A549 (cell line): ENCODE measurements at regions not wholly inside any gene's neighbourhood (a gene's known extent, or its start where the extent isn't known, plus 50 kb on each side); places are given as distances from the start of the nearest gene placed in this dataset.

Experiments
- ATAC-seq, 2 experiments: fragments of 200-7000 bp in 1 of 2; fragments of >200 bp in 1 of 2; cut with Nextera tagmentation in 1 of 2; cut with Tn5 transposase in 1 of 2; 3 replicates each; pipeline versions ENCODE4 v1.8.0 to v1.9.1; 2018 to 2020; ENCODE audit warnings: mild to moderate bottlenecking in 1 of 2, moderate library complexity in 1 of 2
- CTCF ChIA-PET: fragments of 300-600 bp; sonication (Branson Sonifier 250); formaldehyde crosslinking; extraction: SDS; loops from one replicate; lab custom pipeline; 2021; ENCODE audit warnings: antibody characterized with exemption, inconsistent platforms; lab: Yijun Ruan, JAX
- POLR2A ChIA-PET: fragments of 350-600 bp; formaldehyde crosslinking; extraction: SDS; loops from one replicate; lab custom pipeline; 2021; ENCODE audit warnings: antibody characterized with exemption, inconsistent platforms; lab: Yijun Ruan, JAX
- DNase-seq, 2 experiments: peaks; one replicate each; pipeline versions ENCODE4 v3.0.0 to v3.0.0-alpha.2; 2011 to 2016; ENCODE audit warnings: low read depth in 1 of 2, low spot score in 1 of 2
- FAIRE-seq: peaks from 2 replicates; lab custom pipeline; 2011; peaks lifted over from hg19 to GRCh38; lab: Jason Lieb, UNC
- H3K27ac ChIP-seq, 2 experiments: fragments of >200 bp; sonication (Bioruptor Twin); formaldehyde crosslinking; 3 replicates each; pipeline ENCODE4 v1.5.1; 2016 to 2017
- H3K4me1 ChIP-seq: fragments of >200 bp; sonication (Bioruptor Twin); formaldehyde crosslinking; 3 replicates; pipeline ENCODE4 v1.6.1; 2016
- H3K4me2 ChIP-seq: fragments of >200 bp; sonication (Bioruptor Twin); formaldehyde crosslinking; 3 replicates; pipeline ENCODE4 v1.6.1; 2016
- H3K4me3 ChIP-seq: fragments of >200 bp; sonication (Bioruptor Twin); formaldehyde crosslinking; 3 replicates; pipeline ENCODE4 v1.5.1; 2016
- H3K9me3 ChIP-seq: fragments of >200 bp; sonication (Bioruptor Twin); formaldehyde crosslinking; 3 replicates; pipeline ENCODE4 v1.6.1; 2016
- ATOH8 ChIP-seq: fragments of 250-450 bp; sonication (Bioruptor Pico); IDR thresholded peaks from 2 replicates; pipeline ENCODE4 v1.5.0; 2020; ENCODE audit warnings: low read depth, mild to moderate bottlenecking, moderate library complexity
- BCL3 ChIP-seq: fragments of >200 bp; sonication (Bioruptor Twin); formaldehyde crosslinking; IDR thresholded peaks from 3 replicates; pipeline ENCODE4 v1.6.1; 2016
- BHLHE40 ChIP-seq: IDR thresholded peaks from 2 replicates; pipeline ENCODE4 v1.6.1; 2012; ENCODE audit warnings: low read depth, low read length, inconsistent platforms
- CHD2 ChIP-seq: fragments of 150-350 bp; IDR thresholded peaks from 2 replicates; pipeline ENCODE4 v1.6.1; 2014; ENCODE audit warnings: low read length; ENCODE audit not compliant: partially characterized antibody
- CTCF ChIP-seq: fragments of >200 bp; sonication (Bioruptor Twin); formaldehyde crosslinking; IDR thresholded peaks from 3 replicates; pipeline ENCODE4 v1.5.1; 2016
- EHF ChIP-seq: fragments of 250-450 bp; sonication (Bioruptor Pico); IDR thresholded peaks from 2 replicates; pipeline ENCODE4 v1.5.0; 2020; ENCODE audit warnings: mild to moderate bottlenecking
- EHMT2 ChIP-seq: fragments of 200-600 bp; sonication (generic); IDR thresholded peaks from 2 replicates; pipeline ENCODE4 v1.6.1; 2016; ENCODE audit warnings: antibody characterized with exemption, low read depth, mild to moderate bottlenecking, moderate library complexity
- HDAC2 ChIP-seq: fragments of 200-600 bp; sonication (generic); IDR thresholded peaks from 2 replicates; pipeline ENCODE4 v1.6.1; 2016
- JUNB ChIP-seq: fragments of >200 bp; sonication (Bioruptor Twin); formaldehyde crosslinking; IDR thresholded peaks from 2 replicates; pipeline ENCODE4 v1.6.1; 2016
- KDM5A ChIP-seq: fragments of 200-600 bp; sonication (generic); IDR thresholded peaks from 2 replicates; pipeline ENCODE4 v1.6.1; 2016; ENCODE audit warnings: antibody characterized with exemption, mild to moderate bottlenecking
- MAFK ChIP-seq: fragments of 450-650 bp; IDR thresholded peaks from 2 replicates; pipeline ENCODE4 v1.6.1; 2014; ENCODE audit not compliant: partially characterized antibody
- MAX ChIP-seq: IDR thresholded peaks from 2 replicates; pipeline ENCODE4 v1.6.1; 2012
- MYC ChIP-seq: IDR thresholded peaks from 2 replicates; pipeline ENCODE4 v1.6.1; 2012; ENCODE audit warnings: mild to moderate bottlenecking, inconsistent platforms, low read length, improper control_type of control experiment, borderline replicate concordance
- NFE2L2 ChIP-seq: fragments of 150-350 bp; conservative IDR thresholded peaks from 2 replicates; pipeline ENCODE4 v1.6.1; 2014; ENCODE audit warnings: low read length
- NR3C1 ChIP-seq: fragments of >200 bp; sonication (Bioruptor Twin); formaldehyde crosslinking; IDR thresholded peaks from 3 replicates; pipeline ENCODE4 v1.6.1; 2017
- PBX3 ChIP-seq: IDR thresholded peaks from 2 replicates; pipeline ENCODE4 v1.6.1; 2012
- POLR2AphosphoS2 ChIP-seq: conservative IDR thresholded peaks from 2 replicates; pipeline ENCODE4 v1.6.1; 2012; ENCODE audit warnings: low read length, improper control_type of control experiment, inconsistent platforms
- RAD21 ChIP-seq, 2 experiments: fragments of >200 bp in 1 of 2; sonication (Bioruptor Twin) in 1 of 2; formaldehyde crosslinking in 1 of 2; IDR thresholded peaks in 1 of 2; conservative IDR thresholded peaks in 1 of 2; 2 replicates in 1 of 2; 3 replicates in 1 of 2; pipeline ENCODE4 v1.6.1; 2012 to 2018; ENCODE audit warnings: inconsistent platforms in 1 of 2
- REST ChIP-seq: fragments of 200-600 bp; sonication (generic); IDR thresholded peaks from 2 replicates; pipeline ENCODE4 v1.6.1; 2016; ENCODE audit warnings: antibody characterized with exemption, mild to moderate bottlenecking, moderate library complexity
- SMC3 ChIP-seq: fragments of >200 bp; sonication (Bioruptor Twin); formaldehyde crosslinking; IDR thresholded peaks from 3 replicates; pipeline ENCODE4 v1.6.1; 2018; ENCODE audit warnings: inconsistent platforms
- SREBF2 ChIP-seq: fragments of 450-650 bp; IDR thresholded peaks from 2 replicates; pipeline ENCODE4 v1.6.1; 2014; ENCODE audit warnings: mild to moderate bottlenecking, moderate library complexity
- TFCP2L1 ChIP-seq: fragments of 250-450 bp; sonication (Bioruptor Pico); IDR thresholded peaks from 2 replicates; pipeline ENCODE4 v1.5.0; 2021; ENCODE audit warnings: mild to moderate bottlenecking
- WGBS: methylation state at CpG from one replicate; pipeline ENCODE4 v1.1.6; 2017; ENCODE audit errors: missing lambda C conversion rate; 5-methylcytosine and 5-hydroxymethylcytosine counted together
- TF ChIP-seq, protein P1 (sequence below): fragments of 150-350 bp; IDR thresholded peaks from 2 replicates; pipeline ENCODE4 v1.6.1; 2014; ENCODE audit warnings: low read depth, mild to moderate bottlenecking, low read length
- TF ChIP-seq, protein P2 (sequence below): fragments of >200 bp; sonication (Bioruptor Twin); formaldehyde crosslinking; IDR thresholded peaks from 2 replicates; pipeline ENCODE4 v1.6.1; 2016

DNA sequence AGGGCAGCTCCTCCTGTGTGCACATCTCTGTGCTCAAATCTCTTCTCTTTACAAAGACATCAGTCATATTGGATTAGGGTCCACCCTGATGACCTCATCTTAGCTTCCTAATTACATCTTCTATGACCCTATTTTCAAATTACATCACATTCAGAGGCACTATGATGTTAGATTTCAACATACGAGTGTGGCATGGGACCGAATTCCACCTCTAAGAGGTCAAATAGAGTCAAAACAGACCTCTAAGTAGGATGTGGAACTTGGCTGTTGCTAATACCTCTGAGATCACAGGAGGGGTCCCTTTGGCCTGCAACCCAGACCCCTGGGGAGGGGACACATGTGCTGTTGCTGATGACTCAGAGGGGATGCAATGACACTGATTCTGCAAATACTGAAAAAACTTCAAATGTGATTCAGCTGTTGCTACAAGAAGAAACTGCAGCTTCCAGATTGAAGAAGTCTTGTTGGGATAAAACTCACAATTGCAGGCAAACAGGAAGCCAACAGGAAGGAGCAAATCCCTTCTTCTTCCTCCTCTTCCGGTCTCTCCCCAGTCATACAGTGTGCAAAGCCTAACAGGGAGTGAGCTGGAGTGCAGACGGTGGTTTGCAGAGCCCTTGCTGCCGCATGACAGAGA is 216.2 kb downstream of the MYLK4 start:
- CTCF ChIA-PET: no interaction called here
- DNase-seq: no peak
- POLR2A ChIA-PET: no interaction called here

DNA sequence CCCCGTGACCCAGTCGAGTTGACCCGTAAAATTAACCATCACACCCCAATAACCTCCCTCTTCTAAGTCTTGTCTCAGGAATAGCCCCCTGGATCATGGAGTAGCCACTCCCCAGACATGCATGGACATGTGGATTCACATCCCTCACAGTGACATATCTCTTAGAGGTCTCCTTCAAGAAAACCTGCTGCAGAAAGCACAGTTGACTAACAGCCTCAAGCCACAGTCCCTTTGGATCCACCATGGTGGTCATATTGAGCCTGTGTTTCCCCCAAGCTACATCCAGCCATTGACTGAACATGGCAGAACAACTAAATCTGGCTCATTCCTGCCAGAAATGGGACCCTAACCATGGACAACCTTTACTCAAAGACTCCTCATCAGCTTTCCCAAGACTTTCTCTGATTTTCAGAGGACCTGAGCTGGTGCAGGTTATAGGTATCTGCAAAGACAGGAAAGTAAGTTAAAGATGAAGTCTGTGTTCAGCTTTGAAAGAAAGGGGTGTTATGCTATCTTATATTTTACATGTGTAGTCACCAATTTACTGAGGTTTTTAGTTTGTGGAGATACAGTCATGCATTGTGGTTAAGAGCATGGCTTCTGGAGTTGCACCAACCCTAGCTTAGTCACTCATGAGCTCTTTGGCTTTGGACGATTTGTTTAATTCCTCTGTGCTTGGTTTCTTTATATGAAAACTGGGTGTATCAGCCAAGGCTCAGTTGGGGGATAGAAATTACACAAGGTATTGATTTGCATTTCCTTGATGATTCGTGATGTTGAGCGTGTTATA is 219.1 kb downstream of the MYLK4 start:
- 31% methylated on average over 6 of the region's 6 CpGs for WGBS
- DNase-seq (no peak), FAIRE-seq (no peak), ATAC-seq (no peak)
- Histone ChIP-seq H3K4me1 (no peaks in the 10 kb centered on the region), H3K27ac (no peak overlapping the region), H3K4me3 (no peak overlapping the region), H3K4me2 (no peak overlapping the region), H3K9me3 (no peaks in the 10 kb centered on the region)
- ChIA-PET CTCF (no interaction called here), POLR2A (no interaction called here)
- TF ChIP-seq PBX3 (no peak), KDM5A (no peak), MAX (no peak), TFCP2L1 (CRISPR knock-in tag) (no peak), MYC (no peak), REST (no peak), HDAC2 (no peak), BCL3 (no peak), ATOH8 (CRISPR knock-in tag) (no peak), EHMT2 (no peak), JUNB (no peak), SMC3 (no peak), EHF (CRISPR knock-in tag) (no peak)
- TF ChIP-seq, protein P1, sequence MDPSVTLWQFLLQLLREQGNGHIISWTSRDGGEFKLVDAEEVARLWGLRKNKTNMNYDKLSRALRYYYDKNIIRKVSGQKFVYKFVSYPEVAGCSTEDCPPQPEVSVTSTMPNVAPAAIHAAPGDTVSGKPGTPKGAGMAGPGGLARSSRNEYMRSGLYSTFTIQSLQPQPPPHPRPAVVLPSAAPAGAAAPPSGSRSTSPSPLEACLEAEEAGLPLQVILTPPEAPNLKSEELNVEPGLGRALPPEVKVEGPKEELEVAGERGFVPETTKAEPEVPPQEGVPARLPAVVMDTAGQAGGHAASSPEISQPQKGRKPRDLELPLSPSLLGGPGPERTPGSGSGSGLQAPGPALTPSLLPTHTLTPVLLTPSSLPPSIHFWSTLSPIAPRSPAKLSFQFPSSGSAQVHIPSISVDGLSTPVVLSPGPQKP: no peak
- TF ChIP-seq, protein P2, sequence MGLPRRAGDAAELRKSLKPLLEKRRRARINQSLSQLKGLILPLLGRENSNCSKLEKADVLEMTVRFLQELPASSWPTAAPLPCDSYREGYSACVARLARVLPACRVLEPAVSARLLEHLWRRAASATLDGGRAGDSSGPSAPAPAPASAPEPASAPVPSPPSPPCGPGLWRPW: no peak

More for the DNA sequence above, 216.2 kb downstream of the MYLK4 start:
- FAIRE-seq: no peak
- ATAC-seq: no peak
- no peak overlapping the region for H3K27ac ChIP-seq
- 77% methylated on average over 5 of the region's 5 CpGs for WGBS
- H3K9me3 ChIP-seq: no peaks in the 10 kb centered on the region
- no peak overlapping the region for H3K4me3 ChIP-seq
- no peaks in the 10 kb centered on the region for H3K4me1 ChIP-seq
- H3K4me2 ChIP-seq: no peak overlapping the region
- TF ChIP-seq CHD2: no peak
- no peak for TF ChIP-seq EHMT2
- no peak for TF ChIP-seq RAD21 (conservative IDR thresholded peaks at IDR 0.05 in 1 of 2, IDR thresholded peaks at IDR 0.05 in 1 of 2)
- TF ChIP-seq CTCF: no peak
- TF ChIP-seq NFE2L2: no peak
- no peak for TF ChIP-seq MAFK
- no peak for TF ChIP-seq NR3C1
- no peak for TF ChIP-seq SREBF2
- TF ChIP-seq BHLHE40: no peak
- TF ChIP-seq POLR2AphosphoS2: no peak
- TF ChIP-seq, all 56 proteins: peak for 0
